SK-MEL-5 (cell line): ENCODE measurements at regions not wholly inside any gene's neighbourhood (a gene's known extent, or its start where the extent isn't known, plus 50 kb on each side); places are given as distances from the start of the nearest gene placed in this dataset.
"Not testable (repeated sequence)": the region's sequence is repeated elsewhere in the genome, so short reads cannot be mapped to it uniquely, and the experiment has no call there.

Source experiments
- DNase-seq: peaks from one replicate; pipeline ENCODE4 v3.0.0-alpha.2; 2016; ENCODE audit warnings: low read depth, low spot score
- in situ Hi-C: cut with HindIII; loops from 2 replicates; pipeline ENCODE4 v1.10.0; 2016; ENCODE audit warnings: low sequenced_read_pairs, high pct_unique_total_duplicates, low pct_unique_long_range_greater_than_20kb

- in situ Hi-C loops: no loop called here
- no peak for DNase-seq
These were observed 953.3 kb upstream of the SLC35B3 start for GRCh38 chr6:9388596-9388995.

GRCh38 chr6:9380568-9380967 is 945.2 kb upstream of the SLC35B3 start:
- in situ Hi-C loops: no loop called here
- no peak for DNase-seq

GRCh38 chr6:9373308-9373707 is 938.0 kb upstream of the SLC35B3 start:
- in situ Hi-C loops: no loop called here
- DNase-seq: no peak

- no peak for DNase-seq
- in situ Hi-C loops: no loop called here
These were observed 935.1 kb upstream of the SLC35B3 start for GRCh38 chr6:9370480-9370879.

- DNase-seq: no peak
- in situ Hi-C loops: no loop called here
These were observed 930.0 kb upstream of the SLC35B3 start for GRCh38 chr6:9365378-9365777.

GRCh38 chr6:9361749-9362148 is 926.4 kb upstream of the SLC35B3 start:
- in situ Hi-C loops: no loop called here
- DNase-seq: no peak

GRCh38 chr6:9360881-9361280 is 925.5 kb upstream of the SLC35B3 start:
- no peak for DNase-seq
- in situ Hi-C loops: no loop called here

- in situ Hi-C loops: no loop called here
- DNase-seq: no peak
These were observed 912.3 kb upstream of the SLC35B3 start for GRCh38 chr6:9347608-9348007.

- no peak for DNase-seq
- in situ Hi-C loops: no loop called here
These were observed 911.6 kb upstream of the SLC35B3 start for GRCh38 chr6:9346923-9347322.

- DNase-seq: no peak
- in situ Hi-C loops: no loop called here
These were observed 900.1 kb upstream of the SLC35B3 start for GRCh38 chr6:9335431-9335830.

- DNase-seq: no peak
- in situ Hi-C loops: no loop called here
These were observed 899.6 kb upstream of the SLC35B3 start for GRCh38 chr6:9334979-9335378.

GRCh38 chr6:9332241-9332780 is 897.0 kb upstream of the SLC35B3 start:
- in situ Hi-C loops: no loop called here
- DNase-seq: no peak

GRCh38 chr6:9316831-9317230 is 881.5 kb upstream of the SLC35B3 start:
- in situ Hi-C loops: no loop called here
- no peak for DNase-seq

GRCh38 chr6:9315966-9316650 is 880.8 kb upstream of the SLC35B3 start:
- in situ Hi-C loops: no loop called here
- no peak for DNase-seq

- in situ Hi-C loops: no loop called here
- no peak for DNase-seq
These were observed 872.9 kb upstream of the SLC35B3 start for GRCh38 chr6:9308284-9308683.

- DNase-seq: no peak
- in situ Hi-C loops: no loop called here
These were observed 872.4 kb upstream of the SLC35B3 start for GRCh38 chr6:9307786-9308185.

GRCh38 chr6:9307187-9307586 is 871.8 kb upstream of the SLC35B3 start:
- DNase-seq: no peak
- in situ Hi-C loops: no loop called here

- no peak for DNase-seq
- in situ Hi-C loops: no loop called here
These were observed 860.3 kb upstream of the SLC35B3 start for GRCh38 chr6:9295644-9296043.

GRCh38 chr6:9292975-9293374 is 857.6 kb upstream of the SLC35B3 start:
- in situ Hi-C loops: no loop called here
- DNase-seq: no peak

- DNase-seq: not testable (repeated sequence)
These were observed 855.0 kb upstream of the SLC35B3 start for GRCh38 chr6:9290342-9290741.

More at GRCh38 chr6:9290342-9290741, 855.0 kb upstream of the SLC35B3 start:
- in situ Hi-C loops: not testable (repeated sequence)
